Inflammatory macrophage (primary cell): ENCODE measurements at regions not wholly inside any gene's neighbourhood (a gene's known extent, or its start where the extent isn't known, plus 50 kb on each side); places are given as distances from the start of the nearest gene placed in this dataset.
"Not testable (repeated sequence)": the region's sequence is repeated elsewhere in the genome, so short reads cannot be mapped to it uniquely, and the experiment has no call there.

Source experiments
- DNase-seq, 2 donors: peaks; one replicate each; pipeline ENCODE4 v3.0.0-alpha.2; 2020 to 2022

GRCh38 chr2:215831296-215831913 lies 181.9 kb downstream of the MREG start:
- peak; percentile 76 to 81 for DNase-seq

- DNase-seq, result peak; percentile 52 to 53
Measured at GRCh38 chr2:215830304-215830703, 183.0 kb downstream of the MREG start.

- DNase-seq, result no peak
Measured at GRCh38 chr2:215829261-215829660, 184.1 kb downstream of the MREG start.

GRCh38 chr2:215828528-215829184 lies 184.7 kb downstream of the MREG start:
- peak; percentile 75 to 76 for DNase-seq

GRCh38 chr2:215826838-215827441 lies 186.4 kb downstream of the MREG start:
- no peak for DNase-seq

DNA sequence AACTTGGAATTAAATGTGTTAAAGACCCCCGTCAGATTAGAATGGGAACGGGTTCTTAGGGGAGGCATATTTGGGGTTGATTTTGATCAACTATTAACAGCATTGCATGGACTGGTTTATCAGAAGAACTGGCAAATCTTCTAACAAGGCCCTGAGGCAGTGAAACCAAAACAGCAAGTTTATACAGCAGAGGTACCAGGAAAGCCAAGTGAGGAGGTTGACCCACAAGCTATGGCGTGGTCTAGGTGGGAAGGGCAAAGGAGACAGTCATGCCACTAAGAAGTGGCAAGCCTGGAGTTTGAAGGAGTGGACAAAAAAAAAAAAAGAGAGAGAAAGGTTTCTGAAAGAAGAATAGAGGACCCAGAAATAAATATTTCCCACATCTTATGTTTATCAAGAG lies 187.0 kb downstream of the MREG start:
- DNase-seq, result no peak

- no peak for DNase-seq
Measured at GRCh38 chr2:215825707-215826106, 187.6 kb downstream of the MREG start.

- DNase-seq, result not testable (repeated sequence)
Measured at GRCh38 chr2:215821298-215821697, 192.1 kb downstream of the MREG start.

- not testable (repeated sequence) for DNase-seq
Measured at GRCh38 chr2:215819713-215820112, 193.6 kb downstream of the MREG start.

DNA sequence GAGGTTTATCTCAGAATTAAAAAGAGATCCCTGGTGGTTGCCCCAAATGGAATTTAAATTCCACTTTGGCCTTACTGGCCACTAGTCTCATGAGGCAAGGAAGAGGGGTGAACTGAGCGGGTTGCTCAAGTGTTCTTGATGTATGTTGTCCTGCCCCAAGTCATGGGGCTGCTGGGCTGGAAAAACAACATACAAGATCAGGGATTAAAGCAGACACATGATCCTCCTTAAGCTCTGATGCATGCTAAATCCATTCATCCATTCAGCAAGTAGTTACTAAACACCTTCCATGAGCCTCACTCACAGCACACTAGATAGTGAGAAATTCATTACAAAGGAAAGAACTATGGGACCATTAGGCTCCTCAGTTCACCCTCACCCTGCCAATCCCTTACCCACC lies 196.3 kb downstream of the MREG start:
- DNase-seq, result no peak

DNA sequence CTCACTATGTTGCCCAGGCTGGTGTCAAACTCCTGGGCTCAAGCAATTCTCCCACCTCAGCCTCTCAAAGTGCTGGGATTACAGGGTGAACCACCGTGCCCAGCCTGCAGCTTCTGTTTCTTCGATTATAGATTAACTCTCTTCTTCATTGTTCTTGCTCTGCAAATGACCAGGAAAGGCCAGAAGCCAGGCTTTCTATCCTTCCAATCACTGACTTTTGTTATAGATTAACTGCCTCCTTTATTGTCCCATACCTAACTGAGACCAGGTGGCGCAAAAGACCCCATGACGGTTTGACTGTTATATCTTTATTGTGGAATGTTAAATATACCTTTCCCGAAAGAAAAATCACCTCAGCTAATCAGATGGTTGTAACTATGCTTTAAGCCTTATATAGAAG lies 196.9 kb downstream of the MREG start:
- no peak for DNase-seq

- no peak for DNase-seq
Measured at GRCh38 chr2:215815960-215816359, 197.4 kb downstream of the MREG start.

DNA sequence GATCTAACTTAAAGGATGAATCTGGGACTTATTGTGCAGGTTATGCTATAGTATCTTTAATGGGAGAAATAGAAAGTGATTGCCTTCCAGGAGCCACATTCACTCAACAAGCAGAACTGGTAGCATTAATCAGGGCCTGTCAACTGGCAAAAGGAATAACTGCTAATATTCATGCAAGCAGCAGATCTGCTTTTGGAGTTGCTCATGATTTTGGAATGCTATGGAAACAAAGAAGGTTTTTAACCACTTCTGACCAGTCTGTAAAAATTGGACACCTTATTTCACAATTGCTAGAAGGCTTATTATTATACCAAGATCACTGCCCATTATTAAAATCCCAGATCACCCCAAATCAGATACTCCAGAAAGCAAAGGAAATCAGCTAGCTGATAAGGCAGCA lies 200.4 kb downstream of the MREG start:
- no peak for DNase-seq

GRCh38 chr2:215811409-215812345 lies 201.7 kb downstream of the MREG start:
- DNase-seq, result peak; percentile 84 to 85

- no peak for DNase-seq
Measured at GRCh38 chr2:215811003-215811402, 202.3 kb downstream of the MREG start.

- no peak for DNase-seq
Measured at GRCh38 chr2:215808996-215809395, 204.4 kb downstream of the MREG start.

- no peak for DNase-seq
Measured at GRCh38 chr2:215808194-215808593, 205.2 kb downstream of the MREG start.

DNA sequence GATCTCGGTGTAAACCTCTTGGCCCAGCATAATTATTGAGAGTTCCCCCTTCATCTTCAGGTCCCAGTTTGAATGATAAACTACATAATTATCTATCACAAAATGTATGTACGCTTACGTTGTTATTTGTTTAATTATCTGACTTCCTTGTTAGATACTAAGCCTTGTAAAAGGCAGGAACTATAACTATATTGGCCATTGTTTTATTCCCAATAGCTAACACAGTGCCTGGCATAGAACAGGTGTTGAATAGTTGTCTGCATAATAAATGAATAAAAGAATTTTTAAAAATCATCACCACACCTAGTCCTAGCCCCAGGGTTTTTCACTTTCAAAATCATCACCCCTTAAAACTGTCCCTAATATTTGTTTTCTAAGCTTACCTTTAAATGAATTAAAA lies 207.9 kb downstream of the MREG start:
- no peak for DNase-seq

- DNase-seq, result no peak
Measured at GRCh38 chr2:215803150-215803549, 210.2 kb downstream of the MREG start.

DNA sequence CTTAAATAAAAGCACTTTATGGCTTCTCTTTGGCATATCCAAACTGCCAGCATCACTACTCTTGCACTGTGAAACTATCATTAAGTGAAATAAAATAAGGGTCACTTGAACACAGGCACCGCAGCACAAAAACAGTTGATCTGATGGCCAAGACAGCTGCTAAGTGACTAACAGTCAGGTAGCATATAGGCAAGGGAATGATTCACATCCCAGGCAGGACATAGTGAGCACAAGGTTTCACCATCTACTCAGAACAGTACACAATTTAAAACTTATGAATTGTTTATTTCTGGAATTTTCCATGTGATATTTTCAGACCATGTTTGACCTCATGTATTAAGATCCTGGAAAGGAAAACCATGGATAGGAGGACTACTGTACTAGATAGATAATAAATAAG lies 214.2 kb downstream of the MREG start:
- no peak for DNase-seq

GRCh38 chr2:215797676-215798075 lies 215.7 kb downstream of the MREG start:
- DNase-seq, result no peak

DNA sequence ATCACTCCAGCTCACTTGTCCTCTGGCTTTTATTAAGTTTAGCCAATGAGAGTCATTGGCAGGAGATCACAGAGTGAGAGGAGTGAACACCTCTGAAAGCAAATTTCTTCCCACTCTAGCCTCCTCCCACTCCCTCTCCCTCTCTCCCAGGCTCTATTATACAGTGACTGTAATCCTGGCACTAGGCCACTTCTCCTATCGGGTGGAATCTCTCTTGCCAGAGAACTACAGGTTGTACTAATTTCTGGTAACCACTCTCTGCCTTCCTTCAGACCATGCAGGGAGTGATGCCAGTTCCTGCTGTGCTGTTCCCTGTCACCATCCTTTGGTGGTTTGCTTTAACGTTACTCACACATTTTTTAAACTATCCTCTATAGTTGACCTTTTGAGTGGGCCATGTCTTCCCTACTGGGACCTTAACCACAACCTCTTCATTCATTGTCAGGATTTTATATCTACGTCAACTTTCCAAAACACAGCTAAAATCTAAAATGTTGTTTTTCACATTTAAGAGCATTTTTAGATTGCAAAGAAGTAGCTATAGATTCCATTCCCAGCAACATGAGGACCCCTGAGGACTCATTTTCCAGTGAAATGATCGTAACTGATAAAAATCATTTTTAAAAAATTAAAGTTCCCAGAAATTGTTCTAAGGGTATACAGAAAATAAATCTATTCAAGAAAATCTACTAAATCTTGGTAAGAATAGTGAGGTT lies 217.1 kb downstream of the MREG start:
- DNase-seq, result peak; percentile 50 to 57
